ENCODE measurements at regions not wholly inside any gene's neighbourhood (a gene's known extent, or its start where the extent isn't known, plus 50 kb on each side); places are given as distances from the start of the nearest gene placed in this dataset.

DNA sequence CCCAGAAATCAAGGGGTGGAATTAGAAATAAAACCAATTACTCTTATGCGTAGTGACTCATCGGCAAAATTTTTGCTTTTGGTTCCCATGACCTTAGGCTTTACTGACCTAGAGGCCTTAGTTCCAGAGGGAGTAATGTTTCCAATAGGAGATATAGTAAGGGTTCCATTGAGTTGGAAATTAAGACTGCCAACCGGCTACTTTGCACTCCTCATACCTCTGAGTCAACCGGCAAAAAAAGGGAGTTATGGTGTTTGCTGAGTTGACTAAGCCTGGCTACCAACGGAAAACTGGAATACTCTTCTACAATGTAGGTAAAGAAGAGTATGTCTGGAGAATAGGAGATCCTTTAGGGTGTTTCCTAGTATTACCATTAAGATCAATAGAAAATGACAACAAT lies 919.8 kb downstream of the CENPC start:
- H3K27ac ChIP-seq (ENCODE audit: low read length) = no peak overlapping the region
- no peaks in the 10 kb centered on the region for H3K4me1 ChIP-seq (ENCODE audit: control insufficient read depth, low read depth, low read length)
- H3K9ac ChIP-seq (ENCODE audit: low read length) = no peak overlapping the region
- H3K4me3 ChIP-seq (ENCODE audit: low read length) = no peak overlapping the region
- H3K27me3 ChIP-seq (ENCODE audit: control insufficient read depth, insufficient read depth, low read length) = no peaks in the 10 kb centered on the region
- no peaks in the 10 kb centered on the region for H3K9me3 ChIP-seq (ENCODE audit: control insufficient read depth, low read depth, low read length)
- no peaks in the 10 kb centered on the region for H3K36me3 ChIP-seq (ENCODE audit: control insufficient read depth, low read depth, low read length)

DNA sequence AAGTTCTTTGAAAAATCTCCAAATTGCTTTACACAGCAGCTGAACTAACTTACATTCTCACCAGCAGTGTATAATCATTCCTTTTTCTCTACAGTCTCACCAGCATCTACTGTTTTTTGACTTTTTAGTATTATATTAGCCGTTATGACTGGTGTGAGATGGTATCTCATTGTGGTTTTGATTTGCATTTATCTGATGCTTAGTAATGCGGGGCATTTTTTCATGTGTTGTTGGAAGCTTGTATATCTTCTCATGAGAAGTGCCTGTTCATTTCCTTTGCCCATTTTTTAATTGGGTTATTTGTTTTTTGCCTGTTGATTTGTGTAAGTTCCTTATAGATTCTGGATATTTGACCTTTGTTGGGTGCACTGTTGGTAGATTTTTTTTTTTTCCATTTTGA lies 931.7 kb downstream of the CENPC start:
- Histone ChIP-seq H3K27ac (ENCODE audit: low read length) (no peak overlapping the region), H3K4me3 (ENCODE audit: low read length) (no peak overlapping the region), H3K4me1 (ENCODE audit: control insufficient read depth, low read depth, low read length) (no peaks in the 10 kb centered on the region), H3K36me3 (ENCODE audit: control insufficient read depth, low read depth, low read length) (no peaks in the 10 kb centered on the region), H3K27me3 (ENCODE audit: control insufficient read depth, insufficient read depth, low read length) (no peaks in the 10 kb centered on the region), H3K9me3 (ENCODE audit: control insufficient read depth, low read depth, low read length) (no peaks in the 10 kb centered on the region), H3K9ac (ENCODE audit: low read length) (no peak overlapping the region)

DNA sequence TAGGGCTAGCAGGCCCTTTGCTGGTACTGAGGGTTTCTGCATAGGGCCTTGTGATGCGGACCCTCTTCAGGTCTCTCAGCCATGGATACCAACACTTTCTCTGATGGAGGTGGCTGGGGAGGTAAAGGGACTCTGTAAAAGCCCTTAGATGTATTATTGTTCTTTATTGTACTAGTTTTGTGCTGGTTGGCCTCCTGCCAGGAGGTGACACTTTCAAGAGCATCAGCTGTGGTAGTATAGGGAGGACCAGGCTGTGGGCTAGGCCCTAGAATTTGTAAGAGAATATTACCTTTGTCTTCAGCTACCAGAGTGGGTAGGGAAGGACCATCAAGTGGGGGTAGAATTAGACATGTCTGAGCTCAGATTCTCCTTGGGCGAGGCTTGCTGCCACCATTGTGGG lies 936.3 kb downstream of the CENPC start:
- no peak overlapping the region for H3K4me3 ChIP-seq (ENCODE audit: low read length)
- no peaks in the 10 kb centered on the region for H3K36me3 ChIP-seq (ENCODE audit: control insufficient read depth, low read depth, low read length)
- no peak overlapping the region for H3K9ac ChIP-seq (ENCODE audit: low read length)
- H3K9me3 ChIP-seq (ENCODE audit: control insufficient read depth, low read depth, low read length) = no peaks in the 10 kb centered on the region
- no peak overlapping the region for H3K27ac ChIP-seq (ENCODE audit: low read length)
- H3K4me1 ChIP-seq (ENCODE audit: control insufficient read depth, low read depth, low read length) = peaks cover 10% of the 10 kb centered on the region
- no peaks in the 10 kb centered on the region for H3K27me3 ChIP-seq (ENCODE audit: control insufficient read depth, insufficient read depth, low read length)

DNA sequence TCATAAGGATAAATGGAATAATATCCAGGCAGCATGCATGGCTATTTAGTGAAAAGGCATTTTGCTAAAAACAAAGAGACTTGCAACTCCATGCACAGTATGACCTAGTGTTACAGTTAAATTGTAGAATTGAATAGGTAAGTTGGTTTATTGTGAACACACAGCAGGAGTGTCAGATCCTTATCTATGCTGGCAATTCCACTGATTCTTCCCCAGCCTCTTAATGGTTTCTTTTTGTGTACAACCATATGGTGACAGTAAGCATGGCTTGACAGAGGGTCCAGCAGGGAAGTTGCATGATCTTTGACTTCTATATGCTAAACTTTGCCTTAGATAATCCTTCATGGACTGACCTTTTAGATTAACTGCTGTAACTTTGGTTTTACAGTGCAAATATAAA lies 936.6 kb upstream of the EPHA5 start:
- Histone ChIP-seq H3K4me3 (ENCODE audit: low read length) (no peak overlapping the region), H3K4me1 (ENCODE audit: control insufficient read depth, low read depth, low read length) (peaks cover 10% of the 10 kb centered on the region), H3K27me3 (ENCODE audit: control insufficient read depth, insufficient read depth, low read length) (no peaks in the 10 kb centered on the region), H3K27ac (ENCODE audit: low read length) (no peak overlapping the region), H3K9me3 (ENCODE audit: control insufficient read depth, low read depth, low read length) (no peaks in the 10 kb centered on the region), H3K9ac (ENCODE audit: low read length) (no peak overlapping the region), H3K36me3 (ENCODE audit: control insufficient read depth, low read depth, low read length) (no peaks in the 10 kb centered on the region)

DNA sequence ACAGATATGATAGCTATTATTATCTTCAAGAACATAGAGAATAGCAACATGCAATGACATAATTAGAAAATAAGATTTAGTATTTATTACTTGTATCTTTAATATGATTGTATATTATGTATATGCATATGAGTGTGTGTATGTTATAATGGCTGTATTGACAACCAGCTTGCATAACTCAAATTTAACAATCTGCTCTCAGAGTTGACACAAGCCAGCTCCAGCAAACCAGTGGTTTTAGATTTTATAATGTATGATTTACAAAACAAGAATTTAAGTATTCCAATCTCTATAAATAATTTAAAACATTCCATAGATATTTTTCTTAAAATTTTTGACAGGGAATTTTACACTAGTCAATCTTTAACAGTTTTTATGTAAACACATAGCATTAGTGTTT lies 935.9 kb upstream of the EPHA5 start:
- Histone ChIP-seq H3K27me3 (ENCODE audit: control insufficient read depth, insufficient read depth, low read length) (no peaks in the 10 kb centered on the region), H3K4me3 (ENCODE audit: low read length) (no peak overlapping the region), H3K9me3 (ENCODE audit: control insufficient read depth, low read depth, low read length) (no peaks in the 10 kb centered on the region), H3K4me1 (ENCODE audit: control insufficient read depth, low read depth, low read length) (peaks cover 10% of the 10 kb centered on the region), H3K27ac (ENCODE audit: low read length) (no peak overlapping the region), H3K36me3 (ENCODE audit: control insufficient read depth, low read depth, low read length) (no peaks in the 10 kb centered on the region), H3K9ac (ENCODE audit: low read length) (no peak overlapping the region)

DNA sequence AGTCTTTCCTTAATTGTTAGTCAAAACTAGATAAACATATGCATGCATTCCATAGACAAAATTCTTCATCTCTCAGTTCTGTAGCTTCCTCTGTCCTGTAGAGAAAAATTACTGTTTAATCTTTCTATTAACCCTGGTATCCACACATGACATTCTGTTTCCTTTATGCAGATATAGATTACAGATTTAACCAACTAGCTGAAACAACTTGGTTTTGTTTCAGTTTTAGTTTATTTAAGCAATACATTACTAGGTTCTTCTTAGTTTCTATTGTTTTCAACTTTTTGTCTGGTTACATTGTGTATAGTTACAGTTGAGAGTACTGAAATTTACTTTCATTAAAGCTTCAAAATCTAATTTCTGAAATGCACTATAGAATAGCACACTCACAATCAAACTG lies 933.9 kb upstream of the EPHA5 start:
- Histone ChIP-seq H3K4me3 (ENCODE audit: low read length) (no peak overlapping the region), H3K9ac (ENCODE audit: low read length) (no peak overlapping the region), H3K27ac (ENCODE audit: low read length) (no peak overlapping the region), H3K9me3 (ENCODE audit: control insufficient read depth, low read depth, low read length) (no peaks in the 10 kb centered on the region), H3K27me3 (ENCODE audit: control insufficient read depth, insufficient read depth, low read length) (no peaks in the 10 kb centered on the region), H3K4me1 (ENCODE audit: control insufficient read depth, low read depth, low read length) (peaks cover 10% of the 10 kb centered on the region), H3K36me3 (ENCODE audit: control insufficient read depth, low read depth, low read length) (no peaks in the 10 kb centered on the region)

DNA sequence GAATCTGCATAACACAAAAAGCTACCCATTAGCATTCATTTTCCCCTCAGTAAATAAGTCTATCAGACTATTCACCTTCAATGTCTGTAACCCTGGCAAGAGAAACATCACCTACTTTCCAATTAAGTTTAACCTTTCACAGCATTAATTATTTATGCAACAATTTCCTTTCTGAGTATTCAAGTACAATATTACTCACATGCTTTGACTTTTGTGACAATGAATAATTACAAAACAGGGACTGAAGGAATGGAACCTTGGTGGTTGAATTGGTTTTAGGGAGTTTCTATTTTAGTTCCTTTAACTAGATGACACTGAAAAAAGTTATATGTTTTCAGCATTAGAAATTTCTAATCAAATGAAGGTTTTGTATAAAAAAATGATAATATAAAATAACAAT lies 932.3 kb upstream of the EPHA5 start:
- Histone ChIP-seq H3K36me3 (ENCODE audit: control insufficient read depth, low read depth, low read length) (no peaks in the 10 kb centered on the region), H3K27ac (ENCODE audit: low read length) (no peak overlapping the region), H3K4me1 (ENCODE audit: control insufficient read depth, low read depth, low read length) (peaks cover 10% of the 10 kb centered on the region), H3K27me3 (ENCODE audit: control insufficient read depth, insufficient read depth, low read length) (no peaks in the 10 kb centered on the region), H3K9me3 (ENCODE audit: control insufficient read depth, low read depth, low read length) (no peaks in the 10 kb centered on the region), H3K9ac (ENCODE audit: low read length) (no peak overlapping the region), H3K4me3 (ENCODE audit: low read length) (no peak overlapping the region)

DNA sequence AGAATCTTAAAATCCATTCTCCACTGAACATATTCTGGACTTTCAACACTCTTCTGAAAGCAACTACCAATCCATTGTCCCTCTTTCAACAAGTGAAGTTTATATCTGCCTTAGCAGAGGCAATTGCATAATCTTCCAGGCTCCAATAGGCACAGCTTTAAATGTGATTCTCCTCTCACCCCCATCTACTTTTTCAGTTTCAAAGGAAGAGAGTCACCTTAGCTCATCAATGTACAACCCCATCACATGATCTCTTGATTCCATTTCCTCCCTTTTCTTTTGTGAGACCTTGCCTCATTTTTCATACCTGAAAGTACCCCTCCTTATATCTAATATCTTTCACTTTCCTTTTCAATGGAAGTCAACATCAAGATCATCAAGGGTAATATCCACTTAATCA lies 921.7 kb upstream of the EPHA5 start:
- Histone ChIP-seq H3K27me3 (ENCODE audit: control insufficient read depth, insufficient read depth, low read length) (no peaks in the 10 kb centered on the region), H3K27ac (ENCODE audit: low read length) (no peak overlapping the region), H3K9ac (ENCODE audit: low read length) (no peak overlapping the region), H3K36me3 (ENCODE audit: control insufficient read depth, low read depth, low read length) (no peaks in the 10 kb centered on the region), H3K4me1 (ENCODE audit: control insufficient read depth, low read depth, low read length) (no peaks in the 10 kb centered on the region), H3K4me3 (ENCODE audit: low read length) (no peak overlapping the region), H3K9me3 (ENCODE audit: control insufficient read depth, low read depth, low read length) (no peaks in the 10 kb centered on the region)

DNA sequence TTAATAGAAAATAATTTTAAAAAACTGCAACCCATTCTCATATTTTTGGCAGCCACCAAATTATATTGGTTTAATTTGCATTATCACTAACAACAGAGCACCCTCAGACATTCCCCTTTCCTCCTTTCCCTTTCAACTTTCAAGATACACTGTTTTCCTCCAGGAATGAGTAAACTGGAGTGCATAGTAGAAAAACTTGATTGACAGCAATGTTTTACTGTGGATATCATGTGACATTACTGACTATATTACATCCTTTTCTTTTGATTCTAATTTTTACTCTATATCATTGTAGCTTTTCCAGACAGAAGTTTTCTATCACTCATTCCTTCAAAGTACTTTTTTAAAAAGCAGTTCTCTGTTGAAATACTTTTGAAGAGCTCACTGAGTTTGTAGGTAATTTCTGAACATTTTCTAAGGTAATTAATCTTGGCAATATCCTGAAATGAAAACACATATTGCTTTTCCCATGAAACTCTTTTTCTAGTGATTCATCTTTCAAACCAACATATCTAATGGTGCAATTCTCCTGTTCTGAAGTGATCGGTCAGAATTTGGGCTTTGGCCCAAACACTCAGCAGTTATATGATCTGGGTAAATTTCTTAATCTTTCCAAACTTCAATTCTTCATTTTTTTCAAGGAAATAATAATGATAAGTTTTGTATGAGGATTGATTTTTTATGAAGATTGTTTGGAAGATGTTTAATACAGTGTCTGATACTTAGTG lies 920.4 kb upstream of the EPHA5 start:
- H3K27ac ChIP-seq (ENCODE audit: low read length) = no peak overlapping the region
- no peaks in the 10 kb centered on the region for H3K9me3 ChIP-seq (ENCODE audit: control insufficient read depth, low read depth, low read length)
- no peaks in the 10 kb centered on the region for H3K27me3 ChIP-seq (ENCODE audit: control insufficient read depth, insufficient read depth, low read length)
- peaks cover 3% of the 10 kb centered on the region for H3K4me1 ChIP-seq (ENCODE audit: control insufficient read depth, low read depth, low read length)
- H3K36me3 ChIP-seq (ENCODE audit: control insufficient read depth, low read depth, low read length) = no peaks in the 10 kb centered on the region
- H3K4me3 ChIP-seq (ENCODE audit: low read length) = no peak overlapping the region
- no peak overlapping the region for H3K9ac ChIP-seq (ENCODE audit: low read length)

DNA sequence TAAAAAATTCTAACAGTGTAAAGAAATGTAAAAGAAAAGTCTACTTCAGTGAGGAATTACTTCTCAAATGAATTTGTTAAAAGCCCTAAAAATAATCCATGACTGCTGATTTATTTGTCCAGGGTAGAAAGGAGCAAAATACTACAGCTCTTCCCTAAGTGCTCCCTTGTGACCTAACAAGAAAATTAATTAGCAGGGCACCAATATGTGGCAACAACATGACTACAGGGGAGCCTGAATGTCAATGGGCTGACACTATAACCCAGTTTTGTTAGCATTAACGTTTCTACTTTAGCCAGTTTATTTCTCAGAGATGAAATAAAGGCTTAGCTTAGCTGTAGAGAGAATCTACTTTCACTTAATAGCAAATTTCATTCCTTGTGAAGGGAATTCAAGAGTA lies 918.9 kb upstream of the EPHA5 start:
- Histone ChIP-seq H3K27ac (ENCODE audit: low read length) (no peak overlapping the region), H3K4me3 (ENCODE audit: low read length) (no peak overlapping the region), H3K9ac (ENCODE audit: low read length) (no peak overlapping the region), H3K27me3 (ENCODE audit: control insufficient read depth, insufficient read depth, low read length) (no peaks in the 10 kb centered on the region), H3K36me3 (ENCODE audit: control insufficient read depth, low read depth, low read length) (no peaks in the 10 kb centered on the region), H3K9me3 (ENCODE audit: control insufficient read depth, low read depth, low read length) (no peaks in the 10 kb centered on the region), H3K4me1 (ENCODE audit: control insufficient read depth, low read depth, low read length) (peaks cover 3% of the 10 kb centered on the region)

DNA sequence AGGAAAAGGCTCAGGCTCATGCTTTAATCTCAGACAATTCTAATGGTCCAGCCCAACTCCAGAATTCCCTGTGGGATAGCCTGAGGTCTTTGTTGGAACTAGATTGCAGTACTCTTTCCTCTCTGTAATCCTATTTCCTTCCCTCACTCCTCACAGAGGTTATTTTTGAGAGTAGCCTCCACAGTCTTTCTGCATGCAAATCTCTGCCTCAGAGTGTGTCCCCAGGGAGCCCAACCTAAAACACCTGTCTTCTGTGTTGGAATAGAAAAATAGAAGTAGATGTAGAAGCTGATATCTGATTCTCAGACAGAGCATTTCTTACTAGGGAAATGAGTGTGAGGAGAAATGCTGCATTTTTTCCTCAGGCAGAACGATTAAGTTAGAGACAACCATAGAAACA lies 915.5 kb upstream of the EPHA5 start:
- Histone ChIP-seq H3K9me3 (ENCODE audit: control insufficient read depth, low read depth, low read length) (no peaks in the 10 kb centered on the region), H3K4me3 (ENCODE audit: low read length) (no peak overlapping the region), H3K27me3 (ENCODE audit: control insufficient read depth, insufficient read depth, low read length) (no peaks in the 10 kb centered on the region), H3K4me1 (ENCODE audit: control insufficient read depth, low read depth, low read length) (peaks cover 3% of the 10 kb centered on the region), H3K36me3 (ENCODE audit: control insufficient read depth, low read depth, low read length) (no peaks in the 10 kb centered on the region), H3K9ac (ENCODE audit: low read length) (no peak overlapping the region), H3K27ac (ENCODE audit: low read length) (no peak overlapping the region)

DNA sequence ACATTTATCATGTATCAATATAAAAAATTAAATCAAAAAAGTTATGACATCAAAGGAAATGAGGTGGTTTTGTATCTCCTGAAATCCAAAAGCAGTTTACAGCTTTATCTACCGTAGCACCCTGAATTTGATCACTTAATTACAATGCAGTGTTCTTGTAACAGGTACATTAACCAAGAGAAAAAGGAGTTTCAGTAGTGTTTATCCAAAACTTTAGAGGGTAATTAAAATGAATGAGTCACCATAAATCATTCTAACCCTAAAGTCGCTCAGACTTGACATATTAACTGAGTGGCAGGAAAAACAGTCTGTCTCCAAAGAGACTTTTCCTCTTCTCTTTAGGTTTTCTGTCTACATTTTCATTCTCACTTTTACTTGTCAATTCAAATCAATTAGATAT lies 907.6 kb upstream of the EPHA5 start:
- H3K27me3 ChIP-seq (ENCODE audit: control insufficient read depth, insufficient read depth, low read length) = no peaks in the 10 kb centered on the region
- H3K36me3 ChIP-seq (ENCODE audit: control insufficient read depth, low read depth, low read length) = no peaks in the 10 kb centered on the region
- H3K9ac ChIP-seq (ENCODE audit: low read length) = no peak overlapping the region
- H3K9me3 ChIP-seq (ENCODE audit: control insufficient read depth, low read depth, low read length) = no peaks in the 10 kb centered on the region
- no peak overlapping the region for H3K4me3 ChIP-seq (ENCODE audit: low read length)
- H3K27ac ChIP-seq (ENCODE audit: low read length) = no peak overlapping the region
- no peaks in the 10 kb centered on the region for H3K4me1 ChIP-seq (ENCODE audit: control insufficient read depth, low read depth, low read length)

All from iPS-18a (cell line).